NCI-H1930 (cell line): ENCODE measurements at regions not wholly inside any gene's neighbourhood (a gene's known extent, or its start where the extent isn't known, plus 50 kb on each side); places are given as distances from the start of the nearest gene placed in this dataset.

Experiments used
- DNase-seq, 2 experiments: peaks; one replicate each; lab custom pipeline; 2025; lab: John Stamatoyannopoulos, UW

- DNase-seq = no peak
Observed at GRCh38 chr11:19519912-19520641, 192.6 kb upstream of the NAV2 start.

DNA sequence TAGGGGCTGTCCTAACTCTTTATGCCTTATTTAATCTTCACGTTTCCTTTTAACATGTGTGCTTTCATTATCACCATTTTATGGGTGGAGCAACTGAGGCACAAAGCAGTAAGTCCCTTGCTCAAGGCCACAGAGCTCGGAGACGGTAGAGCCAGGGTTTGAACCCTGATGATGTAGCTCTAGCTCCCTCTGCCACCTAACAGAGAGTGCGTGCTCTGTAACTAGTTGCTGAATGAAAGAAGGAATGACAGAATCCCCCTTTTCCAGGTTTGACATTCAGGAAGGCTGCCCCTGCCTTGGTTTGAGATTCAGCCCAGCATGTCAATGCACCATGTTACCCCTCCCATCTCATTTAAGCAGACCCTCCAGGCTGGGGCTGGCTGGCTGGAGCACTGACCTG lies 193.3 kb upstream of the NAV2 start:
- DNase-seq = no peak

DNA sequence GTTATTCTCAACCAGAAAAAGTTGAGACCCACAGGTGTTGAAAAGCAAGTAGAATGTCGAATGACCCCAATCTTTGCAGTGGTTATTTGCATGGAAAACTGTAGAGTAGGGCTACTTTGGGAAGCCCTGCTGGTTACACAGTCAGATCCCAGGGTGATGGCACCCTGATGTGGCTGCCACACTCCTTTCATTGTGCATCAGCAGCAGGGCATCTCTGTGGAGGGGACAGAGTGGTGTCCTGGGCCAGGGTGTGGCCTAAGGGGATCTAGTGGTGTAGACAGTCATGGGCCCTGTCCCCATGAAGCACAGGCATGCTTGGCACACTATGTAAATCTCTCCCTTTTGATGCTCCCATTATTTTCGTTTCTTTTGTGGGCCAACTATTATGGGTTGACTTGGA lies 199.4 kb upstream of the NAV2 start:
- no peak for DNase-seq

DNA sequence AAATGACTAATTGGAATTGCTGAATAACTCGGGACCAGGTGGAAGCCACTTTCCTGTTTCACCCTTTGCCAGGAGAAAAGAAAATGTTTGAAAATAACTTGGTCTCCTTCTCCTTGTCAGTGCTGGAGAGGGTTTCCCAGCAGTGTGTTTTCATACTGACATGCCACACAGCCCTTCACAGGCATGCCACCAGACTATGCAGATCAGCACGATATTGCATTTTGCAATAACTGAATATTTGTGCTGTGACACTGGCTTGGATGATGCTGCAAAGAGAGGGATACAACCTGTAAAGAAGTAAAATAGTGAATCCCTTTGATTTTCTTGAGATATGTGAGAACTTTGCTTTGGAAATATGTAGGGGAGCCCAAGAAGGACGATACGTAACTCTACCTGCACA lies 200.0 kb upstream of the NAV2 start:
- no peak for DNase-seq

GRCh38 chr11:19511413-19512183 lies 201.0 kb upstream of the NAV2 start:
- no peak for DNase-seq

DNA sequence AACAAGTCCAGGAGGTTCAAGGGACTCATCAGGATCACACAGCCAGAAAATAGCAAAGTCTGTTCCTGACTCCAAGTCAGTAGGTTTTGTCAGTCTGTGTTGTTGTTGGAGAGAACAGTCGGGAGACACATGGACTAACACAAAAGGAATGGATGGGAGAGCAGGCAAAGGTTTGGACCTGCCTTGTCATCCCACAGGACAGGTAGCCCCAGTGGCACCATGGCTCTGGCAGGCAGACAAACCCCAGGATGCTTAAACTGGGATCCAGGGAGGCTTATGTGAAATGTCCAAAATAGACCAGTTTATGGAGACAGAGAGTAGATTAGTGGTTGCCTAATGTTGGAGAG lies 201.6 kb upstream of the NAV2 start:
- no peak for DNase-seq

- no peak for DNase-seq
Observed at GRCh38 chr11:19510468-19510867, 202.2 kb upstream of the NAV2 start.

- DNase-seq = no peak
Observed at GRCh38 chr11:19509215-19509614, 203.4 kb upstream of the NAV2 start.

DNA sequence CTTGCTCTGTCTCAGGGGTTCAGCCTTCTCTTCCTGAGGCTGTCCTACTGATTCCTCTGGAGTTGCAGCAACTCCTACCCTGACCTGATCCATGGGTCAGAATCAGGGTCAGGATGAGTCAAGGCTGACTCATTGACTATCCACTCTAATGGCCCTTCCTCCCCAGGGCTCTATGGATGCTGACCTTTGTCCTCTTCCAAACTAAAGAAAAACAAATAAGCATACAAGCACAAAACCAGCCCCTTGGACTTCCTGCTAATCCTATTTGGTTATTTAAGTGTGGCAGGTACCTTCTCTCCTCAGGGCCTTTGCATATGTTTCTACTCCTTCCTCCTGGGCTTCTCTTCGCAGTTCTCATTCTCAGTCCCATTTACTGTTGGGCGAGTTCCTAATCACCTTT lies 204.5 kb upstream of the NAV2 start:
- no peak for DNase-seq

DNA sequence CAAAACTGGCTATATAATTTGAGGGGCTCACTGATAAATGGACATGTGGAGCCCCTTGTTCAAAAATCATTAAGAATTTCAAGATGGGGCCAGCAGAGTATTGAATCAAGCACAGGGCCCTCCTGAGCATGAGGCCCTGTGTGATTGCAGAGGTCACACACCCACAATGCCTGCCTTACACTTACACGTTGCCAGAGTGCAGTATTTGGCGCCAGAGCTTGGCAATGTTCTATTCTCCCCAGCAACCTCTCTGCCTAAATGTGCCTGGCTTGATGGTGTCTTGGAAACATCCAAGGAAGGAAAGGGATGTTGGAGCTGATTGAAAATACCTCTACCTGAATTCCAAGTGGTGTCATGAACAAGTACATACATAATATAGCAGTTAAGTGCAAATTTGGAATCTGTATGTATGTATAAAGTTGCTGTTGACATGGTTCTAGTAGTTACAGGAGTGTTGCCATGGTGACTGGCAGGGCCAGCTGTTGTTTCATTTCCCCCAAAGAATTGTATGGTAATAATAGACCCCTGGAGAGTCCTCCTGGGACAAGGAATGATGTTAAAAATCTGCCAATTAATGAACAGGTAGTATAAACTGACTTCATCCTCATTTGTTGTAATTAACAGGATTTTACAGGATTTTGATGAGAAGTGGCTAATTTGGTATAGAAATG lies 205.7 kb upstream of the NAV2 start:
- DNase-seq = no peak

DNA sequence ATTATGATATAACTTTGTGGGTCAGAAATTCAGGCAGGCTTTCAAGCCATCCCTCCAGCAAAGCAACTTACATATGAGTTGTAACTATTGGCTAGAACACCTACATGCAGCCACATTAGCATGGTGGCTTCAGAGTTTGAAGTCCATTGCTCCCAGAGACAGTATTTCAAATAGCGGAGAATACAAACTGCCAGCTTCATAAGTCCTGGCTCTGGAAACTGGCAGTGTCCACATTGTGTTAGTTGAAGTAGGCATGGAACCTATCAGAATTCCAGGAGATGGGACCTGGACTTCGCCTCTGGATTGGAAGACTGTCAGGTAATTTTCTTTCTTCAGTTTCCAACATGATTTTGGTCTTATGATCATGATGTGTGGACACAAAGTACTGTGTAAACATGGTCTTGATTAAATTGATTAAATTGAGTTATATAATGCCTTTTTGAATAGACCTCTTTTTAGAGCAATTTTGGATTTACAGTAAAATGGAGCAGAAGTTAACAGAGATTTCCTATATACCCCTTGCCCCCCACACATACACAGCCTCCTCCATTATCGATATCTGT lies 209.9 kb upstream of the NAV2 start:
- no peak for DNase-seq

- DNase-seq = no peak
Observed at GRCh38 chr11:19501631-19502030, 211.0 kb upstream of the NAV2 start.

- DNase-seq = no peak
Observed at GRCh38 chr11:19499999-19500398, 212.6 kb upstream of the NAV2 start.

- no peak for DNase-seq
Observed at GRCh38 chr11:19499026-19499669, 213.5 kb upstream of the NAV2 start.

DNA sequence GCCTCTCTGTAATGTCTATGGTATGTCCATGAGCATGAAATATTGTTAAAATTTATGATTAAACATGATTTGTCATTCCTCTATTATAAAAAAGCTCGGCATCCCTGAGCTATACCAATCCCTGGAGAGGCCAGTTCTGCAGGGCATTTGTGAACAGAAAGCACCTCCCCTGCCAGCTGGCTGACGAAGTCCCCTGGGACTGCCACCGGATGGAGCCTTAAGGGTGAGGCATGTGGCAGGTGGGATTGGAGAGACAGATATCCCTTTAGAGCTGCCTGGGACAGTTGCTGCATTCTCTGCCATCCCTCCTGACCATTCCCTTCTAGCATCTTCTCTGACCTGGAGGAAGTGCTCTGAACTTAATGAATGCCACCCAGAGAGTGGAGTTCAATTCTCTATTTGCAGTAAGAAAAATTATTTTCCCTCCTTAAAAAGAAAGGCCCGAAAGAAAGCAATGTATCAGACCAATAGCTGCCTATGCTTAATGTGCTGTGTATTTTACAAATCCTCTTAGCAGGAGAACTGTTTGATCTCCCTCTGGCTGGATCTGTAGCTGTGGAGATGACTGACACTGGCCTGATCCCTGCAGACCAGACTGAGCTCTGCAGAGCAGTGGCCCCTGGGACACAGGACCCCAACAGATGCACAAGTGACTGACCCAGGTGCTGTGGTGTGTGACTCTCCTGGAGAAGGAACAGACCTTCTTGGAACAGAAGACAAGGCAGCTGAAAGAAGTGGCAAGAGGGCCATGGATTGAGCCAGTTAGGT lies 219.0 kb upstream of the NAV2 start:
- DNase-seq = no peak

DNA sequence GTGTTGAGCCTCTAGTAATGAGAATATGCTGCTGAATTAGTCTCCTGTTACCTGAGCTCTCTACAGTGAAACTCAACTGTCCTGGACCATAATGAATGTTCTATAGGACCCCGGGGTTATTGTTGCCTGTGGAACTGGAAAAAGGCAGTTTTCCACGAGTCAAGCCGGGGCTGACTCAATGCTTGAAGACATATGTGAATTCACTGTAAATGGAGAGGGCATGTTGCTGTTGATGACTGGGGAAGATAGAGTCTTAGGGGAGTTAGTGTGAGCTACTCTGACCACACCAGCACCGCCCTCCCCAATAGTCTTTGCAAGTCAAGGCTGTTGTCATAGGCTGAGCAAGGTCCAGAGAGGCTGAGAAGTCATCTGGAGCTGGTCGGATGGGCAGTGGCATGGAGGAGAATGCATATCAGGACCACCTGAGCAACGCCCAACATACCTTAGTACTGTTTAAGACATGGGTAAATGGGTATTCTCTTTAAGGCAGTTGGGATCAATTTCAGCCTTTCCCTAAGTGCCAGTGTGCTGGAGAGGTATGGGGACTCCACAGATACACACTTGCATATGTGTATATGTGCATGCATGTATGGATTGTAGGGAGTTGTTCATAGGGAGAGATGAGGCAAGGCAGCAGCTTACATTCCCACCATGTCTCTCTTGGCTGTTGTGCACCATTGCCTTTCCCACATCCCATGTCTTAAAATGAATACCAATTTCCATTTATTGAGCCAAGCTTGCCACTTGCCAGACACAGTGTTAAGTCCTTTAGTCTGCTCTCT lies 230.1 kb upstream of the NAV2 start:
- DNase-seq = no peak

- DNase-seq = no peak
Observed at GRCh38 chr11:19480540-19480939, 232.1 kb upstream of the NAV2 start.

DNA sequence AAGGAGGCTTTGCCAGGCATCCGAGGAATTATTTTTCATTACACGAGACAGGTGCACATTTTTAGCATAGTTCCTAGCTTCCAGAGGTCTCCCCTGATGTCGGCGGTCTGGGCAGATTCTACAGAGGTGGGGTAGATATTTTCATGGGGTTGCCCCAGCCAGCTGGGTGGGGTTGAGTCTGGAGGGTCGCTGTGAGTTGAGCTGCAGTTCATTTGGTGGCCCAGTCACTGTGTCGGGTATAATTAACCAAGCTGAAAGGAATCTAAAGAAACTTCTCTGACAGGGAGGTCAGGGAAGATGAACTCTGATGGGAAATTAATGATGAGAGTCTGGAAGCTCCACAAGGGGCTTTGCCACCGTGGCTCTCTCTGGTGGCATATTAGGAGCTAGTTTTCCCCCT lies 233.7 kb upstream of the NAV2 start:
- DNase-seq = no peak

DNA sequence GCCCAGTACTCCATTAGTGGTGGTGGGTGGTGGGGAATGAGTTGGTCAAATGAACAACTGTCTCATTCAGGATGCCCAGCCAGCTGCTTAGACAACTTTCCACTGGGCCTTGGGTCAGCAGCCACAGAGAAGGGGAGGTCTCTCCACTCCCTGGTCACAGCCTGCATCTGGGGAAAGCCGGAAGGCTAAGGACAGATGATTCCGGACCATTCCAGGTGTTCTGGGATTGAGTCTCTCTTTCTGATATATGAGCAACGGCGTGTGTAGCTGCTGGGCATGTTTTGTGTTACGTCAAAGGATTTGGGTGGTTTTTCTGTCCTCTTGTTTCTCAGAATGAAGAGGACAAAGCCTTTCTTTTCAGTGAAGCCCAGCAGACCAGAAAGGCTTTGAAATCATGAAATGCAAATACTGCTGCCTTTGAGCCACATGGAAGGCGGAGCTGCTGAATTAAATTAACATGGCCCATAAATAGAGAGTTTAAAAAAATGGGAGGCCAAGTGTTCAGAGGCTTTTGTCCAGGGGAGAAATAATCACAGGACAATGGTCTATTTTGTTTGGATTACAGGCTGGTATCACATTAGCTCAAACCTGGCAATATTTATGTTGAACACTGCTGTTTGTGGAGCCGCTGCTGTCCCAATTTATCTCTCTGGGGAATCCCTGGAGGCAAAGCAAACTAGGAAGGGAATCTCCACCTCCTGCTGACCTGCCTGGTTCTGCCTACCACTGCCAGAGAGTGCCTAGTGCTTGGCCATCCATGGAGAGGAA lies 234.4 kb upstream of the E2F8 start:
- DNase-seq = peak; percentile 23 to 69

GRCh38 chr11:19474211-19474610 lies 233.5 kb upstream of the E2F8 start:
- no peak for DNase-seq
